ENCODE measurements at regions not wholly inside any gene's neighbourhood (a gene's known extent, or its start where the extent isn't known, plus 50 kb on each side); places are given as distances from the start of the nearest gene placed in this dataset.
"Not testable (repeated sequence)": the region's sequence is repeated elsewhere in the genome, so short reads cannot be mapped to it uniquely, and the experiment has no call there.

- no peak for DNase-seq
Observed at GRCh38 chr6:67735623-67736022, 899.5 kb upstream of the ADGRB3 start.

DNA sequence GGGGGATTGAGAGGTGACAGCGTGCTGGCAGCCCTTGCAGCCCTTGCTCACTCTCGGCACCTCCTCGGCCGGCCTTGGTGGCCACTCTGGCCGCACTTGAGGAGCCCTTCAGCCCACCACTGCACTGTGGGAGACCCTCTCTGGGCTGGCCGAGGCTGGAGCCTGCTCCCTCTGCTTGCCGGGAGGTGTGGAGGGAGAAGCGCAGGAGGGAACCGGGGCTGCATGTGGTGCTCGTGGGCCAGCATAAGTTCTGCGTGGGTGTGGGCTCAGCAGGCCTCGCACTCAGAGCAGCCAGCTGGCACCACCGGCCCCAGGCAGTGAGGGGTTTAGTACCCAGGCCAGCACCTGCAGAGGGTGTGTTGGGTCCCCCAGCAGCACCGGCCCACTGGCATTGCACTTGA is 912.2 kb upstream of the ADGRB3 start:
- no peak for DNase-seq

DNA sequence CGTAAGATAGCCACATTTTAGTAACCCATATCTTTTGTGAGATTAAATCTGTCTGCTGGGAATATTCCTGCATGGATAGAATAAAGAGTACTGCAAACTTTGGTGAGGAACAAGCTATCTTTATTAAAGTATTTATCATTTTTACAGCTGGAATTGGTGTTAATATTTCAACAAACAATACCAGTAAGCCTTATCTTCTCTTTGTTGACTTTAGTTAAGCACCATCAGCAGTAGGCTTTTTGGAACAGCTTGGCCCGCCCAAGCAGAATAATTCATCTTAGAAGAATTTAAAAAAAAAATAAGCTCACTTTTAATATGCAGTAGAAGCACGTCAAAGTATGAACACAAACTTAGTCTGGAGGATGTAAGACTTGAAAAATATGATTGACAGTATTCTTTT is 917.8 kb upstream of the ADGRB3 start:
- peak; percentile 3 for DNase-seq

GRCh38 chr6:67706388-67706787 is 928.7 kb upstream of the ADGRB3 start:
- no peak for DNase-seq

- DNase-seq, result no peak
Observed at GRCh38 chr6:67698534-67698933, 936.5 kb upstream of the ADGRB3 start.

- no peak for DNase-seq
Observed at GRCh38 chr6:67694127-67694526, 941.0 kb upstream of the ADGRB3 start.

DNA sequence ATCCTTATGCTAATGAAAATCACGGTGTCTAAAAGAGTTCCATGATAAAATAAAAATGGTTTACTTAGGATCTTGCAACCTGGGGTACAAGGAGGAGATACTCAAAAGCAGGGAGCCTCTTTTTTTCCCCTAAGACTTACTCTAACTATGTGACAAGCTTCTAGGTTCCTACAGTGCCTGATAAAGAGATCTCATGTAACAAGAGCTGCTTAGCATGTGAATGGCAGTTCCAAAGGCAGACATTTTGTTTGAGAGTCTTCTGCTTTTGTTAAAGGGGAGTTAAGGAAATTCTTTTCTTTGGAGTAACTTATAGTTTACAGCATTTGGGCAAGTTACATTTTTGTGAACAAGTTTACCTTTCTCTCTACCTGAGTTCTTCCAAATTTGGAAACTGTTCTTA is 945.8 kb upstream of the ADGRB3 start:
- DNase-seq, result no peak

DNA sequence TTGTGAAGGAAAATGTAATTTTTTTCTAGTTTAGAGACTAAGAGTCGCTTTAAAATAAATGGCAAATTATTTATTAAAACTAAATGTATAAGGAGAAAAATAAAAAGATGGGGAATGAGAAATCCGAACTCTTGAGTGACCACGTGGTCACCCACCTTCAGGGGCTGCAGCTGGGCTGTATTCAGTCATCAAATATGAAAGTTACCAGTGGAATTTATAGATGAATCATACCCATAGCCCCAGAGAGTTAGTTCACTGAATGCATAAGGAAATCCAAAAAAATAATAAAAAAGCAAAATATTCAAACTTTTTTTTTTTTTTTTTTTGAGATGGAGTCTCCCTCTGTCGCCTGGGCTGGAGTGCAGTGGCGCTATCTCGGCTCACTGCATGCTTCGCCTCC is 947.7 kb upstream of the ADGRB3 start:
- DNase-seq, result no peak

DNA sequence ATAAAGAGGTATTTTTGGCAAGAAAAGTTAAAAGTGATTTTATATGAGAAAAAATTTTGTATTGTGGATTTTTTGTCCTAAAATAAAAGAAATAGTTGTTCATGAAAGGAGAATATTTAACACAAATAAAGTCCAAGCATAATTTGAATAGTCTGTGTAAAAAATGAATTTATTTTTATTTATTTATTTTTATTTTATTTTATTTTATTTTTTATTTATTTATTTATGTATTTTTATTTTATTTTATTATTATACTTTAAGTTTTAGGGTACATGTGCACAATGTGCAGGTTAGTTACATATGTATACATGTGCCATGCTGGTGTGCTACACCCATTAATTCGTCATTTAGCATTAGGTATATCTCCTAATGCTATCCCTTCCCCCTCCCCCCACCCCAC is 948.9 kb upstream of the ADGRB3 start:
- not testable (repeated sequence) for DNase-seq

DNA sequence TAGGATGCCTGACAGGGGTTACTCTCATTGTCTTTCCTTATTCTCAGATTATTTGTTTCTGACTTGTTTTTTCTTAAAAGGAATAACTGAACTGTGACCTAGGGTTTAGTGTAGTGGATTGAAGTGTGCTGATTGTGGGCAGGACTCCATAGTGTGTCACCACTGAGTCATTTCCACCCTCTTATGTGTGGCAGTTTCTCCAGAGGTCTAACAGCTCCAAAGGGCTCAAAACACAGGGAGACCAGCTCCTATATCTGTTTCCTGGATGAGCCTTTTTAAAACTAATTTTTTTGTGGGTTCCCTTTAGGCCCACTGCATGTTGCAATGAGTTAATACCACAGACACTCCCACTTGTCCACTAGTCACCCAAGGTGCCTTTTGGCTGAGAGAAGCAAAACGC is 951.1 kb upstream of the ADGRB3 start:
- no peak for DNase-seq

GRCh38 chr6:67680297-67680932 is 954.7 kb upstream of the ADGRB3 start:
- no peak for DNase-seq

GRCh38 chr6:67679566-67680296 is 955.4 kb upstream of the ADGRB3 start:
- no peak for DNase-seq

DNA sequence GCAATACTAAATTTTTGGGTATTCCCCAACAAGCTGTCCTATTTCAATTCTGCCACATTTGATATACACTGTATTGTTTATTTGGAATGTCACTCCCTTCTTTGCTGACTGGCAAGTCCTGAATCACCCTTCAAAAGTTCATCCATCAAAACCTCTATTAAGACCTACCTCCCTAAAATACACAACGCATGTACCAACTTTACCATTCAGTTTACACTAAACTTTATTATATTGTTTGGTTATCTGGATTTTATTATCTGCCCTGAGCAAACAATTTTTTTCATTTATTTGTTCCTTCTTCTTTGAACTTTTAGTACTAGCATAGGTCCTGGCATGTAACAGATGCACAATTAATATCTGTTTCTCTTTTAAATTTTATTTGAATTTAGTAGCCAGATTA is 958.2 kb upstream of the ADGRB3 start:
- DNase-seq, result no peak

DNA sequence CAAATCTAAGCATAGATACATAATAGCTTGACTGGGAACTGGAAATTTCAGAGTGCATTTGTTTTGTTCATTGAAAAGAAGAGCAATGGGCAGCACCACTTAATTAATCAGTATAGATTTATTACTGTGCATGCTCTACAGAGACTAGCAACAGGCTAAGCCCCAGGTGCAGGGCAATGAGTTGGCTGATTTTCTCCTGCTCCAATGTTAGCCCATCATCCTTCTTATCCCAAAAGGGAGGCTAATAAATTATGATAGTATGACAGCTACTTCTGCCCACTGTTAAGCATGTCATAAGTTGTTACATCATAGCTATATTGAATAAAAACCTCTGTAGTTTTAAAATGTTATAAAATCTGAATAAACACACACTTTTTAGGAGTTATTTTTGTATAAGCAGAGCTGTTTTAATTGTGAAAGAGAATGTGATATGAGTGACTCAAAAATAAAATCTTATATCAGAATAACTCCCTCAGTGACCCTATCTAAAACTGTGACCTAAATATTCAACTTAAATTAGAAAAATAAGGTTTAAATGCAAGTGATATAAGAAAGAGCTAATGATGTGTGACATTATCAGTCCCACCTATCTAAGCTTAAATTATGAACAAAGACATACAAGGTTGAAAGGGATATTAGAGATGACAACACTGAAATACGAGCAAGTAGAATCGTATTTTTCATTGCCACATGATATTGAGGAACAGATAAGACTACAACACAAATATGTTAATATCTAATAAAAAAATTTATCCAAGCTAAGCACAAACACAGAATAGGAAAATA is 967.3 kb upstream of the ADGRB3 start:
- DNase-seq, result no peak

GRCh38 chr6:67666177-67666964 is 968.7 kb upstream of the ADGRB3 start:
- no peak for DNase-seq

GRCh38 chr6:67664942-67665341 is 970.1 kb upstream of the ADGRB3 start:
- DNase-seq, result no peak

GRCh38 chr6:67663105-67663895 is 971.8 kb upstream of the ADGRB3 start:
- no peak for DNase-seq

DNA sequence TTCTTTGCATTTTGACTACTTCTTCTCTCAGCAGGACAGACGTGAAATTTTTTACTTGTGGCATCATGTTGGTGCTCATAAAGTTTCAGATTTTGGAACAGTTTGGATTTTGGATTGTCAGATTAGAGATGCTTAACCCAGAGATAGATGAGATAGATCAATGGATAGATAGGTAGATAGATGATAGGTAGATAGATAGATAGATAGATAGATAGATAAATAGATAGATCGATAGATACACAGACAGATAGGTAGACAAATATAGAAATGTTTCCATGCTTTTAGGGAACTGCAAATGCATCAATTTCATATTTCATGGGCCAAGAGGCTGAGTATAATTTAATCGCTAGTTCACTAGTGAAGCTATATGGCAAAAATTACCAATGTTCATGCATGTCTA is 981.5 kb upstream of the ADGRB3 start:
- no peak for DNase-seq

DNA sequence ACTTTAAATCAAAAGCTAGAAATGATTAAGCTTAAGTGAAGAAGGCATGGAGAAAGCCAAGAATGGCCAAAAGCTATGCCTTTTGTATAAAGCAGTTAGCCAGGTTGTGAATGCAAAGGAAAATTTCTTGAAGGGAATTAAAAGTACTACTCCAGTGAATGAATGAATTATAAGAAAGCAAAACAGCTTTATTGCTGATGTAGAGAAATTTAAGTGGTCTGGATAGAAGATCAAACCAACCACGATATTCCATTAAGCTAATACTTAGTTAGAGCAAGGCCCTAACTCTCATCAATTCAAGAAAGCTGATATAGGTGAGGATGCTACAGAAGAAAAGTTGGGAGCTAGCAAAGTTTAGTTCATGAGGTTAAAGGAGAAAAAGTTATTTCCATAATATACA is 988.5 kb upstream of the ADGRB3 start:
- DNase-seq, result no peak

DNA sequence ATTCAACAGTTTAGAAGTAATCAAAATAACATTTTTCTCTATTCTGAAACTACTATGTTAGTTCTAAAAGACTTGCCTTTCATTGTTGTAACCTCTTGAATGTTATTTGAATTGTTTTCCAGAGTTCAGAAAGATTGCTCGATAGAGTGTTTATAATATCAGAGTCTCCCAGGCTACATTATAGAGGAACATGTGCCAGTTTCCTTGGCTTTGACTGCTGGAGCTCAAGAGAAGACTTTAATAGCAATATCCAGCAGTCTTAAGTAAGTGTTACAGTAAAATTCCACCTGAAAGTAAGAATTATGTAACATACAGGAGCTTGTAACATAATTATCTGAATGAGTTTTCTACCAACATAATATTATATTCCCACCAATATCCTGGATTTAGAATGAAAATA is 991.8 kb upstream of the ADGRB3 start:
- no peak for DNase-seq

GRCh38 chr6:67642582-67642981 is 992.5 kb upstream of the ADGRB3 start:
- DNase-seq, result no peak

DNA sequence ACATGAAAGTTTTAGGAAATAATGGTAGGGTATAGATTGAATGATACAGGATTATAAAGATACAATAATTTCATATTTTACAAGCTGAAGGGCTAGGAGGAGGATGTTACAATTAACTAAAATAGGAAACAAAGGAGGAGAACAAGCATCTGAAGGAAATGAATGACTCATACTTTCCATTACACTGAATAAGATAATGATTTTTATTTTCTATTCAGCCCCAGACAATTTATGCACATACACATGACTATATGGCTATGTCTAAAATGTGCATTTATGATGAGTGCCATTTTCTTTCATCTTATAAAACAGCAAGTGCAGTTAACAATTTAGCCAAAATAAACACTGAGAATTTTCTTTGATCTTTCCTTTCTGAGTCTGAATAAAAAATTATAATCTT is 994.6 kb upstream of the ADGRB3 start:
- DNase-seq, result no peak

Data from eye (tissue), 1 donor.